ENCODE measurements at regions not wholly inside any gene's neighbourhood (a gene's known extent, or its start where the extent isn't known, plus 50 kb on each side); places are given as distances from the start of the nearest gene placed in this dataset.

DNA sequence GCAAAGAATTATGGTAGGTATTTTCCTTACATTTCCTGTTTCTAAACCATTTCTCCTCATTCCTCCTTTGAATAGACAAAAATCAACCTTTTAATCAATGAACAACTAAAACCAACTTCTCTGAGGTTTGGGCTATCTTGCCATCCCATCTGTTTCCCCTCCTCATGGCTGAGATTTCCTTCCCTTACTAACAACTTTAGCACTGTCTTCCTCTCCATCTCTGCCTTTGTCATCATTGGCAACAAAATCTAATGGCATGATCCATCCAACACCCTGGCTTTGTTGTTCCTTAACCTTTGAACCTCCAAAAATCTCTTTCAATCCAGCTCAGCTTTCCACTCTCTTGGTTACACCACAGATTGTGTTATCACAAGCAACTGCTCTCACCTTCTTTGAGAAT is 95.3 kb upstream of the FAM136A start:
- no peak for DNase-seq

DNA sequence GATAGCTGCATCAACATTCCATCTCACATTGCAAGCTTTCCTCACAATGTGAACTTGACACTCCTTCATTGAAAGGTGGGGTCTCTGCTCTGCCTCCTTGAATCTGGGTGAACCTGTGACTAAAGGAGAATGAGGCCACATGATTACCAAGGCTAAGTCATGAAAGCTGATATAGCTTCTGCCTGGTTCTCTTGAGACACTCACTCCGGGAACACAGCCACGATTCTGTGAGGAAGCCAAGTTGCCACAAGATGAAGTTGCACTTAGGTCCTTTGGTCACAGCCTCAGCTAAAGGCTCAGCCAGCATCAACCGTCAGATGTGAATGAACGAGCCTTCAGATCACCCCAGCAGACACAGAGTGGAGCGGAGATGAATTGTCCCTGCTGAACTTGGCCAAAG is 94.7 kb upstream of the FAM136A start:
- no peak for DNase-seq

- no peak for DNase-seq
Measured at GRCh38 chr2:70393881-70394280, 92.0 kb upstream of the FAM136A start.

GRCh38 chr2:70391988-70392387 is 90.1 kb upstream of the FAM136A start:
- DNase-seq, result no peak

- DNase-seq, result no peak
Measured at GRCh38 chr2:70391259-70391658, 89.4 kb upstream of the FAM136A start.

- DNase-seq, result no peak
Measured at GRCh38 chr2:70388813-70389212, 86.9 kb upstream of the FAM136A start.

DNA sequence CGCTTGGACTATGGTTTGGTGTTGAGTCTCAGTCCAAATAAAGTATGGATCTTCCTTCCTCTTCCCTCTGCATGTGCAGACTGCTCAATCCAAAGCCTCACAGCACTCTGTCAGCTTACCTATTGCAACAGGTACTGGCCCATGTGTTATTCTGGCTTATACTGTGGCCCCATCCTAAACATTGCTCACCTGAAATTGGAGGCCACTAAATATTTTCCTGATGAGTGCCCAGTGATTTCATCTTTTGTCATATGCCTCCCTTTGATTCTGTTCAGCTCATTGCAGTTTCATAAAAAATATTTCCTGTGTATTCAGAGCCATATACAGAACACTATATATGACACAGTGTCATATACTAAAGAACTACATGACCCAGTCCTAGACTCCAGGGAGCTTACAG is 86.3 kb upstream of the FAM136A start:
- DNase-seq, result no peak

GRCh38 chr2:70385966-70386595 is 84.2 kb upstream of the FAM136A start:
- DNase-seq, result peak; percentile 54

DNA sequence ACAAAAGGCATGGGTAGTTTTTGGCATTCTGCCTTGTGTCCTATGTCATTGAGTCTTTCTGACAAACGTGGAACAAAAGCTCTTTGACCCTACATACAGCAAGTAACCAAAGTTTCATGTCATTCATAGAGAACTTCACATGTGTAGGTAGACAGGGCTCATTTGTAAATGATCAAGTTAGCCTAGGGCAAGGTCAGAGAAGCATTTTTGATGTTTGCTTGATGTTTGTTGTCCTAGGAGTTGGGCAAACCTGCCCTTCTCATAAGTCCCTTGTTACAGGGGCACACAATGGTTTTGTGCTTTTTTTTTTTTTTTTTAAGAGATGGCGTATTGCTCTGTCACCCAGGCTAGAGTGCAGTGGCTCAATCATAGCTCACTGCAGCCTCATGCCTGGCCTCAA is 83.3 kb upstream of the FAM136A start:
- no peak for DNase-seq

GRCh38 chr2:70381821-70382220 is 80.0 kb upstream of the FAM136A start:
- DNase-seq, result peak; percentile 38

DNA sequence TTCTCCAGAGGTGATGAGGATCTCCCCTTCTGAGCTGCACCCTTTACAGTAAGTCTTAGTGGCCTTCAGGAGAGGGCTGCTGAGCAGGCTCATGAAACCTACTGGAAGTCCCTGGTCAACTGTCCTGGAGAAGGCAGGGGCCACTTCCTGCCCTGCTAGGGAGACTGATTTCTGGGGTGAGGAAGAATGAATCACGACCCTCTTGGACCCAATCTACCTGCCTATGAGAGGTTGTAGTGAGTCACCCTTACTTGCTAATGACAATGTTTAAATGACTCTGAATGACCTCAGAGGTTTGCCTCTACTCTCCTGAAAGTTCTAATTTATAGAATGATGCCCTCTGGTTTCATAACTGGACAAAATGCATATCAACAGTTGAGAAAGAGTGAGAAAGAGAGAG is 79.4 kb upstream of the FAM136A start:
- DNase-seq, result no peak

- DNase-seq, result no peak
Measured at GRCh38 chr2:70380621-70381020, 78.8 kb upstream of the FAM136A start.

DNA sequence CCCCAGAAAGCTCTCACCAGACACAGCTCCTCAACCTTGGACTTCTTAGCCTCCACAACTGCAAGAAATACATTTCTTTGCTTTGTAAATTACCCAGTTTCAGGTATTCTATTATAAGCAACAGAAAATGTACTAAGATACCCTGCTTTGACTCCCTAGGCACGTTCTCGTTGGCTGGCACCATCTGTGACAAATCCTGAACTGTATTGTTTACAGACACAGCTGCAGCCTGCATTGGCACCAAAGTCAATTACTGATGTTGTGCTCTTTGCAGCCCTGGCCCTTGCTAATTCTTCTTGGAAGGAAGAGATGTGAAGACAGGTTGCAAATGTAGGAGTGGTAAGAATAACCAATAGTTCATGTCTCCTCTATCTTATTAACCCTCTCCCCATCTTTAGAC is 72.7 kb upstream of the FAM136A start:
- no peak for DNase-seq

- peak; percentile 91 for DNase-seq
Measured at GRCh38 chr2:70371753-70372152, 69.9 kb upstream of the FAM136A start.

DNA sequence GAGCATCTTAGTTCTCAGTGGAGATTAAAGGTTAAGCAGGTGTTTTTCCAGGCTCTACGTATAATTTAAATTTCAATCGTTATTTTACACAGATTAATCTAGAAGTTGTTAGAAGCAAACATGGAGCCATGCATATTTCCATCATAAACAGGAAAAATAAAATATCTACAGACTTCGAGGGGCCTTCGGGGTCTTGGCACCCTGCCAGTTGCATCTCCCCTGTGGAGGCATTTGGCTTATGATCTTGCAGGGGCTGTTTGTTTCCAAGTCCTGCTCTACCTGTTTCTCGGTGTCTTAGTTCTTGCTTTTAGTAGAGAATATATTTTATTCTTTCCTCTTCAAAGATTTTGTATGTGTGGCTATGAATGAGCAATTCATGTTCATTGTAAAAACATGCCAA is 67.2 kb upstream of the FAM136A start:
- DNase-seq, result no peak

- no peak for DNase-seq
Measured at GRCh38 chr2:70368545-70368944, 66.7 kb upstream of the FAM136A start.

GRCh38 chr2:70367722-70368323 is 66.0 kb upstream of the FAM136A start:
- peak; percentile 36 for DNase-seq

DNA sequence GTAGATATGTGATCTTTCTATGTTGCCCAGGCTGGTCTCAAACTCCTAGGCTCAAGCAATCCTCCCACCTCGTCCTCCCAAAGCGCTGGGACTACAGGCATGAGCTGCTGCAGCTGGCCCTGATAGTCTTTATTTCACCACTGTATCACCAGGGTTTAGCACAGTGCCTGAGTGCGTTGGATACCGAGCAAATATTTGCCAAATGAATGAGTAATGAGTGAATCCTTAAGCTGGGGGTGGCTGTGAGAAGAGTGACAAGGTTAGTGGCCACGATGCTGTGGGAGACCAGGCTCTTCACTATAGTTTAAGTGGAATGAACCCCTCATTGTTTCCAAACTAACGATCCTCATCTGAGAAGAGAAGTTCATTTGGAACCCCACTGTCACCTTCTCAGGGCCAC is 60.8 kb upstream of the FAM136A start:
- no peak for DNase-seq

DNA sequence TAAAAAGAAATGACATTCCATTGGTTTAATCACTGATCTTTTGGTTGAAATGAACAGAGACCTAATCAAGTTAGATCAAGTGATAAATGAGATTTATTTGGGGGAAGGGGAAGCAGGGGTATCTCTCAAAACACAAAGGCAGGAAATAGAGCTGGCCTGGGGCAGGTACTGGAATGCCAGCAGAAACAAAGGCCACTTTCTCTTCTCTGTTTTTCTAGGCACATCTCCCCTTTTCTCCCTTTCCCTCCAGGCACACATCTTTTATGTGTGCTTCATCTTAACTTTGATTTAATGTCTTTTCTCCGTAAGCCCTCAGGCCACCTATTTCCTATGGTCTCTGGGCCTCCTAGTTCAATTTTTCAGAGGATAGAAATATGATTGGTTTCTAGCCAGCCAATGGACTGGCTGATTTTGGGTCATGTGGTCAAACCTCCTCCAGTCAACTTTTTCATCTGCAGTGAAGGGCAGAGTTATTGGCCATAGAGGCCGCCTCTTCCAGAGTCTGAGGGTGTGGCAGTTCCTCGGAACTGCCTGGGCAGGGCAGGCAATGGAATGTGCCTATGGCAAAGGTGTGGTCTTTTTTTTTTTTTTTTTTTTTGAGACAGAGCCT is 58.9 kb upstream of the FAM136A start:
- no peak for DNase-seq

- peak; percentile 76 for DNase-seq
Measured at GRCh38 chr2:70357684-70358071, 55.8 kb upstream of the FAM136A start.

DNA sequence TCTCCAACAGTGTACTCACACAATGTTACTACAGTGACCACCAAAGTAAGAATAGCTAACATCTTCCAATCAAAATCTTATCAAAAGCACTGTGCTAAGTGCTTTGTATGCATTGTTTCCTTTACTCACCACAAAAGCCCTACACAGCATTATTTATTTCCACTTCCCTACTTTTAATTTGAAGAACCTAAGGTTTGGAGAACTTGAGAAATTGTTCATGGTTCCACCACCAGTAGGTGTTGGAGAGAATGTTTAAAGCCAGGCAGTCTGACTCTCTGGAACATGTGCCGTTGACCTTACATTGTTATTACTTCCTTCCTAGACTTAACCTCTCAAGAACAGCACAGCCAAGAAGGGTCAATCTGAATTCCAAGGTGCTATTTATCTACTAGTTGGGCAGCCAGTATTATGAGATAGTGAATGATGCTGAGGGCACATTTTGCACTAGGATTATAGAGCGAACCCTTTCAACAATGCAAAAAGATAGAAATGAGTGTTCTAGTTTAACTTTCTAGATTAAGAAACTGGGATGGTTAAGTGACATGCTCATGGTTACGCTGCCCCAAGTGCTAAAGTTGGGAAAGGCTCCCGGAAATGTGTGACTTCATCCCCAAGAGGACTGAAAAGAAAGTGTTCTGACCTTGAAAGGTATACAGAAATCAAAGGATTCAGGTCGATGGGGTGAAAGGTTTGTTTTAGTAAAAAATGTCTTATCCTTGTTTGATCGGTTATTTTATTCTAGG is 55.2 kb upstream of the FAM136A start:
- DNase-seq, result no peak

DNA sequence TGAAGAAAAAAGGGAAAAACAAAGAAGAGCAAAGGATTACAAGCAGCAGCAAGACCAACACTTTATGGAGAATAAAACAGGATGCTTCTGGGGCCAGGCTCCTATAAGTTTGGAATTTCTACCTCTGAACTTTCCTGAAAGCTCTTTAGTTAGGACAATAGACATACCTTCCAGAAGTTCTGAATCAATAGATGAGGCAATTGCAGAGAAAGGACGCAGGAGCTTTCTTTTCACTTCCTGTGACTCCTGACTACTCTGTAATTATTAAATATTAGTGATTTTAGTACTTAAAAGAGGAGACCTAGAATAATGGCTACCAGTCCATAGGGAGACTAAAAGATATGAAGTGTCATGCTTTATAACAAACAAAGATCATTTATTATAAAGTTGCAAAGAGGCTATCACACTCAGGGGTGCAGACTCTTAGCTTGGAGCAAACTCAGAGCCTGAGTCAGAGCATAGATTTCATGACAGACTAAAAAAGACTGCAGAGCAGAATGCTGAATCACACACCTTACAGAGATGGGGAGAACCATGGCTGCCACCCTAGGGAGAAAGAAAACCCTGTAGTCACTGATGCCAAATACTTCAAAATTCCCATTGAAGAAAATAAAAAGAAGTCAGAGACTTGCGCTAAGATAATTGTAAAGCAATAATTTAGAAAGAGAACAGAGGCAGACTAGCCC is 52.5 kb upstream of the FAM136A start:
- peak; percentile 55 for DNase-seq
